ENCODE measurements at regions not wholly inside any gene's neighbourhood (a gene's known extent, or its start where the extent isn't known, plus 50 kb on each side); places are given as distances from the start of the nearest gene placed in this dataset.

DNA sequence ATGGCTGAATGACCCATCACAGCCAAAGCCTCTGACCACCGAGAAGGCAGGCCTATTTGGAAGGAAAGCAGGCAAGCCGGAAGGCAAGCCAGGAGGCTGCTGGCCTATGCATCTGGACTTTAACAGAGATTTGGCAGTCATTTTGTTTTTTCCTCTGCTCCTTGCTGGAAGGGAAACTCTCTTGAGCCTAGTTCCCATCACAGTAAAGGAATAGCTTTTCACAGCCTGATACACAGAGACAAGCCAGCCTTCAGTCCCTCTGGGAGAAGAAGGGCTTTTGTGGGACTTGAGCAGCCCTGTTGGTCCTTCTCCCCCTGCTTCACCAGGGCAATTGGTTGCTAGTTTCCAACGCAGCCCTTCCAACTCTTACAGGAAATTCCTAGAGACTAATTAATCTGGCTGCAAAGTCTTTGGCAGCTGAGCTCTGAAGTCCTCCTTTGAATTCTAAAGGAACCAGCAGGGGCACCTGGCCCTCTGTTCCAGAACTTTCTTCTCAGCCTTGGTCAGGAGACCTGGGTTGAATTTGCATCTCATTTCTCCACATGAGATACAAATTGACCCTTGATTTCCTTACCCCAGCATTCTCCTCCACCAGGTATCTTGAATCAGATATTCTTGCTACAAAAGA is 157.3 kb upstream of the EPB41L4A start:
- H3K4me1 Mint-ChIP-seq = peaks cover 4% of the 10 kb centered on the region; the same call in 1 of the 2 replicates
- TF ChIP-seq ZNF317 (CRISPR knock-in tag; IDR thresholded peaks at IDR 0.05; ENCODE audit: borderline replicate concordance, low read depth) (no peak), CREM (CRISPR knock-in tag; IDR thresholded peaks at IDR 0.05) (no peak)
- no peaks in the 10 kb centered on the region for H3K27me3 Mint-ChIP-seq (ENCODE audit: low read depth)
- 0 out of 2 replicates have a peak, but pooled peaks have one; percentile 28 for ATAC-seq
- ChIA-PET POLR2A (no interaction called here), CTCF (no interaction called here)
- H3K36me3 Mint-ChIP-seq = no peaks in the 10 kb centered on the region
- no peak for DNase-seq (ENCODE audit: low spot score)
- H3K27ac Mint-ChIP-seq = no peak overlapping the region
- no peak overlapping the region for H3K4me3 Mint-ChIP-seq
- peaks cover 16% of the 10 kb centered on the region for H3K9me3 Mint-ChIP-seq

DNA sequence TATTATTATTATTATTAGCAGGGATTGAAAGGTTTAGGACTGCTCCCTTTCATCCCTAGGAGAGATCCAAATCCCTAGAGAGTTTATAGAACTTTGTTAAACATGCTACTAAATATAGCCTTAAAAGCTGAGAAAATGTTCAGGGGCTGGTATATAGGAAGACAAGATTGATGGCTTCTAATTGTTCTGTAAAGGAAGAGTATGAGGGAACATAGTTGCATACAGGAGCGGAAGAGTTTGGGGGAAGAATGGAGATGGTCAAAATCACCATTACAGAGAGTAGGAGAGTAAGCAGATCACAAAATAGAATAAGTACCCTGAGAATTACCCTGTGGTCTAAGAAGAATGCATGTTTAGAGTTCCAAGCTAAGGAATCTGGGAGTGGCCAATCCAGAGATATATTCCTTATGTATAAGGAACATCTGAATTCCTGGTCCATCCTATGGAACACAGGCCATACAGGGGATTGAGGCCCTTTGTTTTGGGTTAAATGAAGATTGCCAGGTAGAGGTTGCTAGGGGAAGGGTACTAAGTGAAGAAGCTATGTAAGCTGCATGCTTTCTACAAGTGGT is 158.0 kb upstream of the APC start:
- Mint-ChIP-seq H3K27me3 (ENCODE audit: low read depth) (no peaks in the 10 kb centered on the region), H3K4me1 (peaks cover 4% of the 10 kb centered on the region; the same call in 1 of the 2 replicates), H3K27ac (no peak overlapping the region), H3K9me3 (peaks cover 8% of the 10 kb centered on the region), H3K36me3 (no peaks in the 10 kb centered on the region), H3K4me3 (no peak overlapping the region)
- ChIA-PET CTCF (no interaction called here), POLR2A (no interaction called here)
- no peak for DNase-seq (ENCODE audit: low spot score)
- no peak for ATAC-seq
- TF ChIP-seq, protein P1, sequence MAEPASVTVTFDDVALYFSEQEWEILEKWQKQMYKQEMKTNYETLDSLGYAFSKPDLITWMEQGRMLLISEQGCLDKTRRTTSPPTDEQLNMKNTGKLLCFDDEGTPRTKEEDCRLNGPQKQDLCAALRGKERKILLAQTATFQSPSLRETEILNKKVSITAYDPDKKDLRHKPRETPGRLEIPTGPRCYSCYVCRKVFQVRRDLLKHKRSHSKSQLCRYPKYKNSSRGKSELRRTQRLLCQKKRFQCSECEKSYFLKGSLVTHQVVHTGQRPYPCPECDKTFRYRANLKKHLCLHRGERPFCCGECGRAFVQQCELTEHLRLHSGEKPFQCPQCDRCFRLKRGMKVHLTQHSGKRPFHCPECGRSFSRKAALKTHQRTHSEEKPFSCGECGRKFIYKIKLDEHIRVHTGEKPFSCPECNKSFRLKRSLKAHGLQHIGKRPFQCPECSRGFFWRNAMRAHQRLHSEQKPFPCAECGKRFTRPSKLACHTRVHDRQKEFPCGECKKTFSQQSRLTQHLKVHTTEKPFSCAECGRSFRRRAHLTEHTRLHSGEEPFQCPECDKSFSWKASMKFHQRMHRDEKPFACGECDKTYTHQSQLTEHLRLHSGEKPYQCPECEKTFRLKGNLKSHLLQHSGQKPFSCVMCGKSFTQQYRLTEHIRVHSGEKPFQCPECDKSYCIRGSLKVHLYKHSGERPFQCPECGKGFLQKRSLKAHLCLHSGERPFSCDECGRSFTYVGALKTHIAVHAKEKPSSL (CRISPR knock-in tag; conservative IDR thresholded peaks at IDR 0.05) = no peak
- TF ChIP-seq, protein P2, sequence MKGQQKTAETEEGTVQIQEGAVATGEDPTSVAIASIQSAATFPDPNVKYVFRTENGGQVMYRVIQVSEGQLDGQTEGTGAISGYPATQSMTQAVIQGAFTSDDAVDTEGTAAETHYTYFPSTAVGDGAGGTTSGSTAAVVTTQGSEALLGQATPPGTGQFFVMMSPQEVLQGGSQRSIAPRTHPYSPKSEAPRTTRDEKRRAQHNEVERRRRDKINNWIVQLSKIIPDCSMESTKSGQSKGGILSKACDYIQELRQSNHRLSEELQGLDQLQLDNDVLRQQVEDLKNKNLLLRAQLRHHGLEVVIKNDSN (CRISPR knock-in tag; IDR thresholded peaks at IDR 0.05) = no peak
- TF ChIP-seq, protein P3, sequence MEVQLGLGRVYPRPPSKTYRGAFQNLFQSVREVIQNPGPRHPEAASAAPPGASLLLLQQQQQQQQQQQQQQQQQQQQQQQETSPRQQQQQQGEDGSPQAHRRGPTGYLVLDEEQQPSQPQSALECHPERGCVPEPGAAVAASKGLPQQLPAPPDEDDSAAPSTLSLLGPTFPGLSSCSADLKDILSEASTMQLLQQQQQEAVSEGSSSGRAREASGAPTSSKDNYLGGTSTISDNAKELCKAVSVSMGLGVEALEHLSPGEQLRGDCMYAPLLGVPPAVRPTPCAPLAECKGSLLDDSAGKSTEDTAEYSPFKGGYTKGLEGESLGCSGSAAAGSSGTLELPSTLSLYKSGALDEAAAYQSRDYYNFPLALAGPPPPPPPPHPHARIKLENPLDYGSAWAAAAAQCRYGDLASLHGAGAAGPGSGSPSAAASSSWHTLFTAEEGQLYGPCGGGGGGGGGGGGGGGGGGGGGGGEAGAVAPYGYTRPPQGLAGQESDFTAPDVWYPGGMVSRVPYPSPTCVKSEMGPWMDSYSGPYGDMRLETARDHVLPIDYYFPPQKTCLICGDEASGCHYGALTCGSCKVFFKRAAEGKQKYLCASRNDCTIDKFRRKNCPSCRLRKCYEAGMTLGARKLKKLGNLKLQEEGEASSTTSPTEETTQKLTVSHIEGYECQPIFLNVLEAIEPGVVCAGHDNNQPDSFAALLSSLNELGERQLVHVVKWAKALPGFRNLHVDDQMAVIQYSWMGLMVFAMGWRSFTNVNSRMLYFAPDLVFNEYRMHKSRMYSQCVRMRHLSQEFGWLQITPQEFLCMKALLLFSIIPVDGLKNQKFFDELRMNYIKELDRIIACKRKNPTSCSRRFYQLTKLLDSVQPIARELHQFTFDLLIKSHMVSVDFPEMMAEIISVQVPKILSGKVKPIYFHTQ (CRISPR knock-in tag; IDR thresholded peaks at IDR 0.05) = no peak
- TF ChIP-seq, protein P4, sequence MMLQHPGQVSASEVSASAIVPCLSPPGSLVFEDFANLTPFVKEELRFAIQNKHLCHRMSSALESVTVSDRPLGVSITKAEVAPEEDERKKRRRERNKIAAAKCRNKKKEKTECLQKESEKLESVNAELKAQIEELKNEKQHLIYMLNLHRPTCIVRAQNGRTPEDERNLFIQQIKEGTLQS (CRISPR knock-in tag; conservative IDR thresholded peaks at IDR 0.05) = no peak
- no peak for TF ChIP-seq CBFB (CRISPR knock-in tag; IDR thresholded peaks at IDR 0.05; ENCODE audit: low read depth)
- no peak for TF ChIP-seq ZBTB43 (CRISPR knock-in tag; IDR thresholded peaks at IDR 0.05)
- no peak for TF ChIP-seq RELA (CRISPR knock-in tag; IDR thresholded peaks at IDR 0.05; ENCODE audit: borderline replicate concordance)
- TF ChIP-seq, protein P5, sequence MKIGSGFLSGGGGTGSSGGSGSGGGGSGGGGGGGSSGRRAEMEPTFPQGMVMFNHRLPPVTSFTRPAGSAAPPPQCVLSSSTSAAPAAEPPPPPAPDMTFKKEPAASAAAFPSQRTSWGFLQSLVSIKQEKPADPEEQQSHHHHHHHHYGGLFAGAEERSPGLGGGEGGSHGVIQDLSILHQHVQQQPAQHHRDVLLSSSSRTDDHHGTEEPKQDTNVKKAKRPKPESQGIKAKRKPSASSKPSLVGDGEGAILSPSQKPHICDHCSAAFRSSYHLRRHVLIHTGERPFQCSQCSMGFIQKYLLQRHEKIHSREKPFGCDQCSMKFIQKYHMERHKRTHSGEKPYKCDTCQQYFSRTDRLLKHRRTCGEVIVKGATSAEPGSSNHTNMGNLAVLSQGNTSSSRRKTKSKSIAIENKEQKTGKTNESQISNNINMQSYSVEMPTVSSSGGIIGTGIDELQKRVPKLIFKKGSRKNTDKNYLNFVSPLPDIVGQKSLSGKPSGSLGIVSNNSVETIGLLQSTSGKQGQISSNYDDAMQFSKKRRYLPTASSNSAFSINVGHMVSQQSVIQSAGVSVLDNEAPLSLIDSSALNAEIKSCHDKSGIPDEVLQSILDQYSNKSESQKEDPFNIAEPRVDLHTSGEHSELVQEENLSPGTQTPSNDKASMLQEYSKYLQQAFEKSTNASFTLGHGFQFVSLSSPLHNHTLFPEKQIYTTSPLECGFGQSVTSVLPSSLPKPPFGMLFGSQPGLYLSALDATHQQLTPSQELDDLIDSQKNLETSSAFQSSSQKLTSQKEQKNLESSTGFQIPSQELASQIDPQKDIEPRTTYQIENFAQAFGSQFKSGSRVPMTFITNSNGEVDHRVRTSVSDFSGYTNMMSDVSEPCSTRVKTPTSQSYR (CRISPR knock-in tag; IDR thresholded peaks at IDR 0.05) = no peak
- no peak for TF ChIP-seq SP1 (CRISPR knock-in tag; conservative IDR thresholded peaks at IDR 0.05)
- TF ChIP-seq E2F4 (CRISPR knock-in tag; IDR thresholded peaks at IDR 0.05; ENCODE audit: borderline replicate concordance, low read depth) = no peak
- no peak for TF ChIP-seq AFF4 (CRISPR knock-in tag; IDR thresholded peaks at IDR 0.05; ENCODE audit: borderline replicate concordance)
- no peak for TF ChIP-seq ZNF138 (CRISPR knock-in tag; conservative IDR thresholded peaks at IDR 0.05)
- no peak for TF ChIP-seq ZNF512 (CRISPR knock-in tag; IDR thresholded peaks at IDR 0.05; ENCODE audit: borderline replicate concordance)

All from WTC11 (cell line).